HepG2 (cell line): ENCODE measurements at regions not wholly inside any gene's neighbourhood (a gene's known extent, or its start where the extent isn't known, plus 50 kb on each side); places are given as distances from the start of the nearest gene placed in this dataset.

Source experiments
- ATAC-seq: fragments of 200-7000 bp; cut with Tn5 transposase; 3 replicates; pipeline ENCODE4 v1.9.1; 2020; ENCODE audit warnings: mild to moderate bottlenecking, moderate library complexity
- BruUV-seq: library from RNA; stranded (reverse); fragments of 400-500 nt; replicated peaks from 2 replicates; lab custom pipeline; 2021; lab: Mats Ljungman, UMichigan
- CTCF ChIA-PET: fragments of 300-600 bp; formaldehyde crosslinking; extraction: SDS; loops from one replicate; lab custom pipeline; 2021; ENCODE audit warnings: low total read pairs, inconsistent platforms, low intra/inter-chr PET ratio; lab: Yijun Ruan, JAX
- POLR2A ChIA-PET: fragments of 350-600 bp; sonication (Branson Sonifier 250); formaldehyde crosslinking; loops from one replicate; lab custom pipeline; 2020; ENCODE audit warnings: antibody characterized with exemption, inconsistent platforms; lab: Yijun Ruan, JAX
- DNase-seq: peaks from one replicate; pipeline ENCODE4 v3.0.0-alpha.2; 2015; ENCODE audit warnings: low spot score
- FAIRE-seq: peaks from 3 replicates; lab custom pipeline; 2011; peaks lifted over from hg19 to GRCh38; lab: Jason Lieb, UNC
- H2AFZ ChIP-seq: one replicate; pipeline ENCODE4 v1.6.1; 2011; ENCODE audit warnings: low read length, inconsistent platforms
- H3K27ac ChIP-seq: fragments of 300-600 bp; 3 replicates; pipeline ENCODE4 v1.8.0; 2011; ENCODE audit warnings: mixed run types, mild to moderate bottlenecking, mixed read lengths, low read length, inconsistent platforms; ENCODE audit not compliant: insufficient read depth; ENCODE audit errors: extremely low read length
- H3K27me3 ChIP-seq, 2 experiments: fragments of 200-600 bp in 1 of 2; 2 replicates in 1 of 2; 3 replicates in 1 of 2; pipeline versions ENCODE4 v1.6.0 to v1.8.0; 2011; ENCODE audit warnings: low read length in 2 of 2, mild to moderate bottlenecking in 2 of 2, moderate library complexity in 2 of 2, inconsistent platforms in 1 of 2; ENCODE audit not compliant: insufficient read depth in 2 of 2, control insufficient read depth in 1 of 2
- H3K36me3 ChIP-seq, 2 experiments: fragments of 200-600 bp in 1 of 2; replicated peaks in 1 of 2; 2 replicates in 1 of 2; 3 replicates in 1 of 2; pipeline versions ENCODE4 v1.5.1 to v1.8.0; 2011; ENCODE audit warnings: low read length in 2 of 2, inconsistent platforms in 1 of 2; ENCODE audit not compliant: insufficient read depth in 2 of 2, control insufficient read depth in 1 of 2
- H3K4me1 ChIP-seq: 2 replicates; pipeline ENCODE4 v1.5.1; 2012; ENCODE audit warnings: low read length, inconsistent platforms; ENCODE audit not compliant: insufficient read depth
- H3K4me2 ChIP-seq: 2 replicates; pipeline ENCODE4 v1.6.0; 2011; ENCODE audit warnings: low read depth, low read length, inconsistent platforms
- H3K4me3 ChIP-seq, 3 experiments: fragments of 200-600 bp in 1 of 3; sonication (generic), shearing (Covaris generic) in 1 of 3; replicated peaks in 1 of 3; 2 replicates each; pipeline ENCODE4 v1.5.1; 2011 to 2016; ENCODE audit warnings: low read length in 3 of 3, inconsistent platforms in 2 of 3, low read depth in 2 of 3, mild to moderate bottlenecking in 2 of 3, control low read depth in 1 of 3, mixed read lengths in 1 of 3; ENCODE audit not compliant: insufficient read depth in 1 of 3
- H3K79me2 ChIP-seq: one replicate; pipeline ENCODE4 v1.6.1; 2011; ENCODE audit warnings: low read length, inconsistent platforms; ENCODE audit not compliant: insufficient read depth
- H3K9ac ChIP-seq: 2 replicates; pipeline ENCODE4 v1.6.0; 2011; ENCODE audit warnings: mild to moderate bottlenecking, low read depth, low read length, inconsistent platforms; ENCODE audit not compliant: insufficient read depth
- H3K9me3 ChIP-seq: 2 replicates; pipeline ENCODE4 v1.5.1; 2012; ENCODE audit warnings: mild to moderate bottlenecking, low read length
- H4K20me1 ChIP-seq: 2 replicates; pipeline ENCODE4 v1.6.0; 2011; ENCODE audit warnings: inconsistent platforms, mild to moderate bottlenecking, low read length, moderate library complexity; ENCODE audit not compliant: insufficient read depth
- AGO1 ChIP-seq: fragments of 200-400 bp; formaldehyde crosslinking; IDR thresholded peaks from 2 replicates; pipeline ENCODE4 v1.6.1; 2017; ENCODE audit warnings: mild to moderate bottlenecking, low read depth, low read length, moderate library complexity; ENCODE audit not compliant: poor library complexity, severe bottlenecking
- NAIF1 ChIP-seq: sonication (generic); formaldehyde crosslinking; IDR thresholded peaks from 2 replicates; pipeline ENCODE4 v1.5.0; 2020; ENCODE audit warnings: mild to moderate bottlenecking, missing genetic modification reagents, borderline replicate concordance
- ZFP90 ChIP-seq: sonication (generic); formaldehyde crosslinking; IDR thresholded peaks from 2 replicates; pipeline ENCODE4 v1.8.0; 2022; ENCODE audit warnings: missing genetic modification reagents, mild to moderate bottlenecking, inconsistent platforms, borderline replicate concordance
- ZNF501 ChIP-seq: sonication (generic); formaldehyde crosslinking; IDR thresholded peaks from 2 replicates; pipeline ENCODE4 v1.5.1; 2020; ENCODE audit warnings: mild to moderate bottlenecking, moderate library complexity, missing genetic modification reagents
- ZNF543 ChIP-seq: sonication (generic); formaldehyde crosslinking; IDR thresholded peaks from 2 replicates; pipeline ENCODE4 v1.4.0; 2020; ENCODE audit warnings: mild to moderate bottlenecking, missing genetic modification reagents
- ZNF724P ChIP-seq: sonication (generic); formaldehyde crosslinking; IDR thresholded peaks from 2 replicates; pipeline ENCODE4 v1.8.0; 2022; ENCODE audit warnings: missing genetic modification reagents, borderline replicate concordance
- WGBS: methylation state at CpG from one replicate; pipeline ENCODE4 v1.1.6; 2017; ENCODE audit warnings: low lambda C conversion rate; 5-methylcytosine and 5-hydroxymethylcytosine counted together
- in situ Hi-C: cut with HindIII; loops from 2 replicates; pipeline ENCODE4 v1.10.0; 2017; ENCODE audit warnings: low pct_unique_long_range_greater_than_20kb; ENCODE audit not compliant: extremely low pct_ligation_motif_present
- intact Hi-C: fragments of 100-400 bp; cut with micrococcal nuclease; formaldehyde crosslinking; loops from one replicate; pipeline ENCODE4 v1.10.0; 2022; ENCODE audit not compliant: unreplicated experiment

GRCh38 chr14:96741151-96741977 is 55.8 kb upstream of the VRK1 start (continued):
- TF ChIP-seq AGO1, result peak; percentile 57
- TF ChIP-seq ZNF724P, result peak; percentile 62; the same call in 1 of the 2 replicates
- 0 out of 2 replicates have a peak, but pooled peaks have one; percentile 26 for TF ChIP-seq ZNF501 (CRISPR knock-in tag)
- TF ChIP-seq NAIF1 (CRISPR knock-in tag), result peak; percentile 100
- TF ChIP-seq ZNF543, result no peak
- TF ChIP-seq, all 625 proteins: peak for 30

- in situ Hi-C loops (loop anchor here (5.0 kb wide), 1 partner anchor 162 kb away; no protein-coding TSS in a partner anchor), intact Hi-C loops (loop anchor here (5.0 kb wide), 2 partner anchors 103 to 177 kb away; no protein-coding TSS in a partner anchor)
- DNase-seq (no peak), ATAC-seq (no peak), FAIRE-seq (no peak)
- 38% methylated on average over 5 of the region's 7 CpGs for WGBS
- Histone ChIP-seq H3K4me1 (peaks cover 5% of the 10 kb centered on the region; the same call in 1 of the 2 replicates), H3K9ac (no peak overlapping the region), H3K9me3 (no peaks in the 10 kb centered on the region), H3K4me3 (no peak overlapping the region), H3K4me2 (no peak overlapping the region), H4K20me1 (no peaks in the 10 kb centered on the region), H3K27ac (no peak overlapping the region), H3K79me2 (no peaks in the 10 kb centered on the region), H2AFZ (no peak overlapping the region), H3K27me3 (peaks cover 2 to 81% of the 10 kb centered on the region in 2 experiments), H3K36me3 (no peaks in the 10 kb centered on the region)
- POLR2A ChIA-PET, result no interaction called here
- CTCF ChIA-PET, result no interaction called here
- no peak for TF ChIP-seq ZFP90 (CRISPR knock-in tag)
- BruUV-seq, result no TSS peak
Measured at GRCh38 chr14:96744262-96744661, 52.9 kb upstream of the VRK1 start.
